WERI-Rb-1 (cell line): ENCODE measurements at regions not wholly inside any gene's neighbourhood (a gene's known extent, or its start where the extent isn't known, plus 50 kb on each side); places are given as distances from the start of the nearest gene placed in this dataset.

Experiments used
- DNase-seq: peaks from one replicate; pipeline ENCODE4 v3.0.0-alpha.2; 2020
- H3K27ac ChIP-seq: fragments of 250-450 bp; sonication (Bioruptor Pico); 2 replicates; pipeline ENCODE4 v1.5.1; 2020; ENCODE audit warnings: mild to moderate bottlenecking, moderate library complexity
- H3K27me3 ChIP-seq: fragments of 250-450 bp; sonication (Bioruptor Pico); 2 replicates; pipeline ENCODE4 v1.5.1; 2021; ENCODE audit warnings: mild to moderate bottlenecking, low read depth, moderate library complexity; ENCODE audit not compliant: insufficient read depth, severe bottlenecking
- H3K36me3 ChIP-seq: fragments of 250-450 bp; sonication (Bioruptor Pico); 2 replicates; pipeline ENCODE4 v1.5.1; 2020; ENCODE audit warnings: mild to moderate bottlenecking, moderate library complexity
- H3K4me3 ChIP-seq: 2 replicates; pipeline ENCODE4 v1.5.1; 2011; ENCODE audit warnings: low read depth, mild to moderate bottlenecking, control low read depth, low read length
- H3K9me3 ChIP-seq: fragments of 250-450 bp; sonication (Bioruptor Pico); 2 replicates; pipeline ENCODE4 v1.5.1; 2021; ENCODE audit warnings: mild to moderate bottlenecking, moderate library complexity; ENCODE audit not compliant: severe bottlenecking
- CTCF ChIP-seq: IDR thresholded peaks from 2 replicates; pipeline ENCODE4 v1.5.1; 2011; ENCODE audit warnings: low read depth, mild to moderate bottlenecking, control low read depth, inconsistent platforms, low read length

DNA sequence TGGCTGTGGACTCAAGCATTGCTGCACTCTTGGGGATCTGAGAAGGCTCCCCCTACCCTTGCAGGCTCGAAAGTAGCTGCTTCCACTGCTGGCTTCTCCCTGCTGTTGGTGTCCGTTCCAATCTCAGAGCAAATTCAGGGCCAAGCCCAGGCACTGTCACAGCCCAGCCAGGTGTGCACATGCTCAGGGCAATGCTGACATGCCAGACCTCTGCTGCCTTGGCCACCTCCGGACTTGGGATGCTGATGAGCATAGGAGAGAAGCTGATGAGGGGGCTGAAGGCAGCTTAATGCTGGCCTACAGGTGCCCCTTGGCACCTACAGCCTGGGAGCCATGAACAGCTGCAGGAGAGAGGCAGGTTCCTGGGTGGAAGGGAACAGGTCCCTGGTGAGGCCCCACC lies 273.7 kb upstream of the KCNJ16 start:
- H3K4me3 ChIP-seq, result no peak overlapping the region
- H3K9me3 ChIP-seq, result peaks cover 11% of the 10 kb centered on the region
- DNase-seq, result no peak
- TF ChIP-seq CTCF, result no peak
- H3K36me3 ChIP-seq, result no peaks in the 10 kb centered on the region
- H3K27ac ChIP-seq, result no peak overlapping the region
- H3K27me3 ChIP-seq, result no peaks in the 10 kb centered on the region

DNA sequence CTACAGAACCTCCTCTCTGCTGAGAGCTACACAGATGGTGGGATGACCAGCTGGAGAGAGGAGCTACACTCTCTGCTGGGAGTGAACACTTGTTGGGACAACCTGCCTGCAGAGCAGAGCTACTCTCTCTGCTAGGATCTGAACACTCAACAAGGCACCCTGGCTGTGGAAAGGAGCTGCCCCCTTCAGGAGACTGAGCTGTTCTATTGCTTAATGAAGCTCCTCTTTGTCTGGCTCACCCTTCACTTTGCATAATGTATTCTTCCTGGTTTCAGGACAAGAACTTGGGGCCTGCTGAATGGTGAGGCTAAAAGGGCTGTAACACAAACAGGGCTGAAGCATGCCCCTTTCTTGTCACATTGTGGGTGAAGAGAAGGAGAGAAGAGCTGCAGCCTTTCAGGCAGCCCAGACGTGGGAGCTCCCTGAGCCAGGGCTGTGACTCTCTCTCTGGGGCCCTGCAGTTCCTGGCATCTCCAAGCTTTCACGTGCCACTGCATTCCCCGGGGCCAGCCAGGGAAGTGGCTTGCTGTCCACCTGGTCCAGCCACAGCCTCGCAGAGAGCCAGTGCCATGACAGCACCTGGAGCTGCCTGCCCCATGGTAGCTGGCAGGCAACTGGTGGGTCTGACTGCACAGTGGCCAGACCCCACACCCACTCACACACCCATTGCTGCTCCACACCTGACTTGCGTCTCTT lies 272.8 kb upstream of the KCNJ16 start:
- no peak for TF ChIP-seq CTCF

GRCh38 chr17:69809331-69809730 lies 265.7 kb upstream of the KCNJ16 start:
- Histone ChIP-seq H3K27me3 (no peaks in the 10 kb centered on the region), H3K9me3 (no peaks in the 10 kb centered on the region), H3K27ac (no peak overlapping the region), H3K4me3 (no peak overlapping the region), H3K36me3 (no peaks in the 10 kb centered on the region)
- DNase-seq, result no peak
- TF ChIP-seq CTCF, result no peak

More for the DNA sequence above, 272.8 kb upstream of the KCNJ16 start:
- Histone ChIP-seq H3K27ac (no peak overlapping the region), H3K27me3 (no peaks in the 10 kb centered on the region), H3K9me3 (peaks cover 9% of the 10 kb centered on the region), H3K4me3 (no peak overlapping the region), H3K36me3 (no peaks in the 10 kb centered on the region)
- no peak for DNase-seq

DNA sequence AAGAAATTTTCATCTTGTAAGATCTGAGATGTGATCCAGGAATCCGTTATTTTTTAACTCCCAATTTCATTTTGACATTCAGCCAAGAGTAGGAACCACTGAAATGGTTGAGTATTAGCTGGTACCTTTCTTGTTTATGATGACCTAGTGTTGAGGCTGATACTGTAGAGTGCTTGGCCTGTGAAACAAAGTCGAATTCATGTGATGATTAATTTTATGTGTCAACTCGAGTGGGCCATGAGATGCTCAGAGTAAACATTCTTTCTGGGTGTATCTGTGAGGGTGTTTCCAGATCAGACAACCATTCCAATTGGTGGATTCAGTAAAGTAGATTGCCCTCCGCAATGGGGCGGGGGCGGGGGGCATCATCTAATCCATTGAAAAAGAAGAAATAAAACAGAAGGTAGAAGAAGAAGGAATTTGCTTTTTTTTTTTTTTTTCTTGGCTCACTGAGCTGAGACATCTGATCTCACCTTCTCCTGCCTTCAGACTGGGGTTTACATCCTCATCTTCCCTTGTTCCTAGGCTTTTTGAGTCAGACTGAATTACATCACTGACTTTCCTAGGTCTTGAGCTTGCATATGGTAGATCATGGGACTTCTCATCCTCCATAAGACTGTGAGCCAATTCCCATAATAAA lies 264.6 kb upstream of the KCNJ16 start:
- Histone ChIP-seq H3K9me3 (no peaks in the 10 kb centered on the region), H3K36me3 (no peaks in the 10 kb centered on the region), H3K27me3 (no peaks in the 10 kb centered on the region), H3K4me3 (no peak overlapping the region), H3K27ac (no peak overlapping the region)
- DNase-seq, result no peak
- TF ChIP-seq CTCF, result no peak

DNA sequence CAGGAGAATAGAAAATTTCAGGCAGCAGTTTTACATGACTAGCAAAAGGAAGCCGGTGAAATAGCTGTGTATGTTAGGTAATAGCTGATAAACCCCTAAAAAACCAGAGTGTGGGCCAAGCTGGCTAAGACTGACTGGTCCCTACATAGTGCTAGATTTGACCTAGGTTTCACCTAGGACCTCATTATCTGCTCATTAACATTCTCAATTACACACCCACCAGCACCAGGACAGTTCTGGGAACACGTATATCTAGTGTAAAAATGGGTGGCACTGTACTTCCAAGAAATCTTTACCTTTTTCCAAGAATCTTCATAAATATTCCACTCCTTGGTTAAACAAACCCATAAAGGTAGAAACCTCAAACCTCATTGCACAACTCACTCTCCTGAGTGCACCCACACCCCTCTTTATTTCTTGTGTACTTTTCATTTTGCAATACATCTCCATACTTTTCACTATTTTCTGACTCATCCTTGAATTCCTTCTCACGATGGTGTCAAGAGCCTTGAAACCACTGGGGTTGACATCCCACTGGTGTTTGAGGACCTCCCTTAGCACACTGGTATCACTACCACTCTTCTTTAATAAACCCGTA lies 262.7 kb upstream of the KCNJ16 start:
- H3K4me3 ChIP-seq, result no peak overlapping the region
- no peak for TF ChIP-seq CTCF
- peaks cover 4% of the 10 kb centered on the region for H3K9me3 ChIP-seq
- H3K27me3 ChIP-seq, result no peaks in the 10 kb centered on the region
- no peak overlapping the region for H3K27ac ChIP-seq
- no peak for DNase-seq
- H3K36me3 ChIP-seq, result no peaks in the 10 kb centered on the region
